ENCODE measurements at regions not wholly inside any gene's neighbourhood (a gene's known extent, or its start where the extent isn't known, plus 50 kb on each side); places are given as distances from the start of the nearest gene placed in this dataset.

GRCh38 chr16:63473725-63474124 lies 1437.5 kb upstream of the CDH8 start:
- TF ChIP-seq CTCF (IDR thresholded peaks at IDR 0.05): no peak
- DNase-seq (ENCODE audit: low spot score) (no peak), ATAC-seq (ENCODE audit: low FRiP score) (no peak)

DNA sequence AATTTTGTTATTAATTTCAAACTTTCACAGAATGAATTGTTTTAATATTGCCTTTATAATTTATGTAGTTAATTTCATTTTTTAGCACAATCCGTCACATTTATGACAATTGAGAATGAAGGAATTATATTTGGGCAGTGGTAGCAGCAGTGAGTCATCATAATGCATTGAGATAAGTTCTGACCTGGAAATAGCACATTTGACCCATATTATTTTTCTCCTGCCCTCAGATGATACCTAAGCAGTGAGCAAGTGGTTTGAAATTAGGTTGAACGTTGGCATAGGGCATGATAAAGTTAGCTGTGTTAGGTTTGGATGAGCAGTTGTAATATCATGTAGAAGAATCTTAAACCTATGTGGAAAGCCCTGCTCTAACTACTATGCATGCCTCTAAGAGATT lies 1431.3 kb upstream of the CDH8 start:
- no peak for DNase-seq (ENCODE audit: low spot score)
- ATAC-seq (ENCODE audit: low FRiP score): no peak
- no peak for TF ChIP-seq CTCF (IDR thresholded peaks at IDR 0.05)

- ATAC-seq (ENCODE audit: low FRiP score): no peak
- no peak for TF ChIP-seq CTCF (IDR thresholded peaks at IDR 0.05)
- DNase-seq (ENCODE audit: low spot score): no peak
Measured at GRCh38 chr16:63462316-63462715, 1426.1 kb upstream of the CDH8 start.

- ATAC-seq (ENCODE audit: low FRiP score) (no peak), DNase-seq (ENCODE audit: low spot score) (no peak)
- TF ChIP-seq CTCF (IDR thresholded peaks at IDR 0.05): no peak
Measured at GRCh38 chr16:63461248-63461841, 1425.1 kb upstream of the CDH8 start.

- DNase-seq (ENCODE audit: low spot score) (no peak), ATAC-seq (ENCODE audit: low FRiP score) (no peak)
- no peak for TF ChIP-seq CTCF (IDR thresholded peaks at IDR 0.05)
Measured at GRCh38 chr16:63458846-63459245, 1422.6 kb upstream of the CDH8 start.

GRCh38 chr16:63457869-63458268 lies 1421.6 kb upstream of the CDH8 start:
- no peak for TF ChIP-seq CTCF (IDR thresholded peaks at IDR 0.05)
- DNase-seq (ENCODE audit: low spot score) (no peak), ATAC-seq (ENCODE audit: low FRiP score) (no peak)

- ATAC-seq (ENCODE audit: low FRiP score) (no peak), DNase-seq (ENCODE audit: low spot score) (no peak)
- TF ChIP-seq CTCF (IDR thresholded peaks at IDR 0.05): no peak
Measured at GRCh38 chr16:63453261-63453660, 1417.0 kb upstream of the CDH8 start.

Measured in omental fat pad (tissue), 3 donors.